Left kidney (tissue), 1 donor: ENCODE measurements at regions not wholly inside any gene's neighbourhood (a gene's known extent, or its start where the extent isn't known, plus 50 kb on each side); places are given as distances from the start of the nearest gene placed in this dataset.
"Not testable (repeated sequence)": the region's sequence is repeated elsewhere in the genome, so short reads cannot be mapped to it uniquely, and the experiment has no call there.

Source experiments
- DNase-seq: peaks from one replicate; pipeline ENCODE4 v3.0.0-alpha.2; 2013

GRCh38 chr1:65527707-65528503 lies 107.4 kb downstream of the LEPR start:
- DNase-seq, result no peak

DNA sequence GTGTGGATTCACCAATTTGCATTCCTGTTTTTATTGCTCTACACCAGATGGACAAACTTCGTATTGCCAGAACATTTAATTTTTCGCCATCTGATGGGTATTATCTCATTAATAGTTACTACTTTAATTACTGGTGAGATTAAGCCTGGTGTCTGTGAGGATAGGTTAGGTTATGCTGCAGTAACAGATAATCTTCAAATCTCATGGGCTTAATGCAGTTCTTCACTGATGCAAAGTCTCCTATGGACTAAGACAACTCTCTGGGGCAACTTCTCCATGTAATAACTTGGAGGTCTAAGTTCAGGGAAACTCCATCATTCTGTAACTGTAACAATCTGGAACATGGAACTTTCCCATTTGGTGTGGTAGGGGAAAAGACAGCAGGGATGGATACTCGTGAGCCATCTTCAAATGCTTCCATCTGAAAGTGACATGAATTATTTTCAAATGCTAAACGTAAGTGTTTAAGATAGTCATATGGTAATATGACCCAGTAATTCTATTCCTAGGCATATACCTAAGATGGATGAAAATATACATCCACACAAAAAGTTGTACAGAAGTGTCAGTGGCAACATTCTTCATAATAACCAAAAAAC lies 111.6 kb downstream of the LEPR start:
- no peak for DNase-seq

- no peak for DNase-seq
Observed at GRCh38 chr1:65535981-65536380, 115.5 kb downstream of the LEPR start.

GRCh38 chr1:65538086-65538485 lies 117.6 kb downstream of the LEPR start:
- no peak for DNase-seq

GRCh38 chr1:65538664-65539063 lies 118.2 kb downstream of the LEPR start:
- DNase-seq, result no peak

GRCh38 chr1:65539266-65540131 lies 119.0 kb downstream of the LEPR start:
- no peak for DNase-seq

DNA sequence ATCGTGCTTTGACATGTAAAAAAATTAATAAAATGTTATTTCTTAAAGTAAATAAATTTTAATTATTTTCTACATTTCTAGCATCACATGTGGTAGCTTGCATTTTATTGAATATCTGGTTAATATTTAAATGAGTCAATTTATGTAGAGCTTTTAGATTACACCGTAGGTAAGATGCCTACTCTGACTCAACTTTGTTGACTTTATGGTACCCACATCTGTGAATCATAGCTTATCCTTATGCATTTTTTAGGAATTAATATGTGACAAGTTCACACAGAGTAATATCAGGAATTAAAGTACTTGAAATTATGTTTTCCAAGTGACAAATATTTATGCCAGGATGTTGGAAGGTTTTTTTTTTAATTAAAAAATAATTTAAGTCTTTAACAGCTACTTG lies 120.7 kb downstream of the LEPR start:
- DNase-seq, result no peak

- DNase-seq, result no peak
Observed at GRCh38 chr1:65541865-65542264, 121.4 kb downstream of the LEPR start.

GRCh38 chr1:65542592-65542991 lies 122.1 kb downstream of the LEPR start:
- DNase-seq, result not testable (repeated sequence)

DNA sequence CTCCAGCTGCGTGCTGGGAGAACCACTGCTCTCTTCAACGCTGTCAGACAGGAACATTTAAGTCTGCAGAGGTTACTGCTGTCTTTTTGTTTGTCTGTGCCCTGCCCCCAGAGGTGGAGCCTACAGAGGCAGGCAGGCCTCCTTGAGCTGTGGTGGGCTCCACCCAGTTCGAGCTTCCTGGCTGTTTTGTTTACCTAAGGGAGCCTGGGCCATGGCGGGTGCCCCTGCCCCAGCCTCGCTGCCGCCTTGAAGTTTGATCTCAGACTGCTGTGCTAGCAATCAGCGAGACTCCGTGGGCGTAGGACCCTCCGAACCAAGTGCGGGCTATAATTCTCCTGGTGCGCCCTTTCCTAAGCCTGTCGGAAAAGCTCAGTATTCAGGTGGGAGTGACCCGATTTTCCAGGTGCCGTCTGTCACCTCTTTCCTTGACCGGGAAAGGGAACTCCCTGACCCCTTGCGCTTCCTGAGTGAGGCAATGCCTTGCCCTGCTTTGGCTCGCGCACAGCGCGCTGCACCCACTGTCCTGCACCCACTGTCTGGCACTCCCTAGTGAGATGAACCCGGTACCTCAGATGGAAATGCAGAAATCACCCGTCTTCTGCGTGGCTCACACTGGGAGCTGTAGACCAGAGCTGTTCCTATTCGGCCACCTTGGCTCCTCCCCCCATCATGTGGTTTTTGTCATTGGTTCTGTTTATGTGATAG lies 130.0 kb downstream of the LEPR start:
- not testable (repeated sequence) for DNase-seq

GRCh38 chr1:65552484-65552883 lies 132.0 kb downstream of the LEPR start:
- not testable (repeated sequence) for DNase-seq

DNA sequence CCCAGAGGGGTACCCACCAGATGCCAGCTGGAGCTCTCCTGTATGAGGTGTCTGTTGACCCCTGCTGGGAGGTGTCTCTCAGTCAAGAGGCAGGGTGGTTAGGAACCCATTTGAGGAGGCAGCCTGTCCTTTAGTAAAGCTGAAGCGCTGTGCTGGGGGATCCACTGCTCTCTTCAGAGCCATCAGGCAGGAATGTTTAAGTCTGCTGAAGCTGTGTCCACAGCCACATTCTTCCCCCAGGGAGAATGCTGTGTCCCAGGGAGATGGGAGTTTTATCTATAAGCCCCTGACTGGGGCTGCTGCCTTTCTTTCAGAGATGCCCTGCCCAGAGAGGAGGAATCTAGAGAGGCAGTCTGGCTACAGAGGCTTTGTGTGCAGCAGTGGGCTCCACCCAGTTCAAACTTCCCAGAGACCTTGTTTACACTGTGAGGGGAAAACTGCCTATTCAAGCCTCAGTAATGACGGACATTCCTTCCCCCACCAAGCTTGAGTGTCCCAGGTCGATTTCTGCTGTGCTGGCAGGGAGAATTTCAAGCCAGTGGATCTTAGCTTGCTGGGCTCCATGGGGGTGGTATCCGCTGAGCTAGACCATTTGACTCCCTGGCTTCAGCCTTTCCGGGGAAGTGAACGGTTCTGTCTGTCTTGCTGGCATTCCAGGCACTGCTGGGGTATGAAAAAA lies 133.8 kb downstream of the LEPR start:
- DNase-seq, result not testable (repeated sequence)

- no peak for DNase-seq
Observed at GRCh38 chr1:65554829-65555228, 134.4 kb downstream of the LEPR start.

DNA sequence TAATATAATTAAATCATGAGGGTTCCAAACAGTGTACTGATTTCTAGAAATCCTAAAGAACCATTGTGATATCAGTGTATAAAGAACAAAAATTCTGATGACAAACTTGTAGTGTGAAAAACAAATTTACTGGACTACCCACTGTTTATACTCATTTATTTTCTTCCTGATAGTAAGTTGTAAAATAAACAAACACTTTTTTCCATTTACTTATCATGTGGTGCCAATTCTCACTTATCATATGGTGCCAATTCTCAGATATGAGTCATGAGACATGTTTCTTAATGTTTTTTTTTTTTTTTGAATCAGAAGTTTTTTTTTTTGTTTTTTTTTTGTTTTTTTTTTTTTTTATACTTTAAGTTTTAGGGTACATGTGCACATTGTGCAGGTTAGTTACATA lies 137.7 kb downstream of the LEPR start:
- no peak for DNase-seq

DNA sequence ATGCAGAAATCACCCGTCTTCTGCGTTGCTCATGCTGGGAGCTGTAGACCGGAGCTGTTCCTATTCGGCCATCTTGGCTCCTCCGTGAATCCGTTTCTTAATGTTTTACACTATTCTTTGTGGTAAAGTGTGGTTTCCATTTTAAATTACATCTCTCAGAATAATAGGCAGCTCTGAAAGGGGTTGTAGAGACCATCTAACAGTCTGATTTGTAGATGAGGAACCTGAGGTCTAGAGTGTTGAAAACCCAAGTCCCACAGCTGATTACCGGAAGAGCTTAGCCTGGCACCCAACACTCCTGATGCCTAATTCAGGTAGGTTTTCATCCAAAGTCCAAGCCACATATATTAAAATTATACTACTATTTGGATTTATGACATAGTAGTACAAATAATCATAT lies 144.0 kb downstream of the LEPR start:
- no peak for DNase-seq

DNA sequence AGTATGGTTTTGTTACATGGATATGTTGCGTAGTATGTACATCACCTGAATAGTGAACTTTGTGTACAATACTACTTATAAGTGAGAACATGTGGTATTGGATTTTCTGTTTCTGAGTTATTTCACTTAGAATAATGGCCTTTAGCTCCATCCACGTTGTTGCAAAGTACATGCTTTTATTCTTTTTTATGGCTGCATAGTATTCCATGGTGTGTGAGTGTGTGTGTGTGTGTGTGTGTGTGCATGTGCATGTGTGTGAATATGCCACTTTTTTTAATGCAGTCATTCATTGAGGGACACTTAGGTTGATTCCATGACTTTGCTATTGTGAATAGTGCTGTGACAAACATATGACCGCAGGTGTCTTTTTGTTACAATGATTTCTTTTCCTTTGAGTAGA lies 147.8 kb downstream of the LEPR start:
- DNase-seq, result no peak

- no peak for DNase-seq
Observed at GRCh38 chr1:65572701-65573421, 152.4 kb downstream of the LEPR start.

- no peak for DNase-seq
Observed at GRCh38 chr1:65577278-65577677, 156.8 kb downstream of the LEPR start.

- not testable (repeated sequence) for DNase-seq
Observed at GRCh38 chr1:65577982-65578381, 157.5 kb downstream of the LEPR start.

DNA sequence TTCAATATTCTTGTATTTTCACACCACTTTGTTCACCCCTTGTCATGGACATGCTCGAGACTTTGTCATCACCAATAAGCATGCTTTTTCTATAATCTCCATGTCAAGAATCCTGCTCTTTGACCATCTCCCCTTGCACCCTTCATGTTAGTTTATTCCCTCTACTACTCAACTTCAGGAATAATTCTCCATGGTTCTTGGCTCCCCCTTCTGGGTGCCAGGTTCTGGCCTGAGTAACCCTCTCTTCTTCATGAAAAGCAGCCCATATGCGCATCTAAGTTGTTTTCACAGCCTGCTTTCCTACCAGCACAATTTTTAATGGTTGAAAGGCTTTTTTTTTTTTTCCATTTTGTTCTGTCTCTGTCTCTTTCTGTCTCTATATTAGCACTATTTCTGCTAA lies 160.7 kb downstream of the LEPR start:
- DNase-seq, result no peak

- no peak for DNase-seq
Observed at GRCh38 chr1:65584399-65584798, 163.9 kb downstream of the LEPR start.
